DND-41 (cell line): ENCODE measurements at regions not wholly inside any gene's neighbourhood (a gene's known extent, or its start where the extent isn't known, plus 50 kb on each side); places are given as distances from the start of the nearest gene placed in this dataset.

Experiments
- ATAC-seq: fragments of 200-7000 bp; cut with Tn5 transposase; 3 replicates; pipeline ENCODE4 v1.9.1; 2021; ENCODE audit warnings: low read depth; ENCODE audit not compliant: insufficient read depth
- DNase-seq: peaks from one replicate; pipeline ENCODE4 v3.0.0-alpha.2; 2020
- H2AFZ ChIP-seq: 2 replicates; pipeline ENCODE4 v1.6.0; 2012; ENCODE audit warnings: low read depth, low read length
- H3K27ac ChIP-seq: 2 replicates; pipeline ENCODE4 v1.5.1; 2012; ENCODE audit warnings: low read length, inconsistent platforms
- H3K27me3 ChIP-seq: fragments of 200-600 bp; sonication (generic); 2 replicates; pipeline ENCODE4 v1.6.0; 2012; ENCODE audit warnings: low read length, mild to moderate bottlenecking, inconsistent platforms; ENCODE audit not compliant: insufficient read depth, poor library complexity
- H3K36me3 ChIP-seq: 2 replicates; pipeline ENCODE4 v1.5.1; 2012; ENCODE audit warnings: low read length, inconsistent platforms; ENCODE audit not compliant: insufficient read depth
- H3K4me1 ChIP-seq: 2 replicates; pipeline ENCODE4 v1.5.1; 2012; ENCODE audit warnings: mild to moderate bottlenecking, low read length; ENCODE audit not compliant: insufficient read depth
- H3K4me2 ChIP-seq: 2 replicates; pipeline ENCODE4 v1.6.0; 2012; ENCODE audit warnings: mild to moderate bottlenecking, moderate library complexity, low read length, inconsistent platforms; ENCODE audit not compliant: insufficient read depth
- H3K4me3 ChIP-seq, 2 experiments: fragments of 200-600 bp in 1 of 2; shearing (Covaris generic) in 1 of 2; 2 replicates each; pipeline ENCODE4 v1.5.1; 2012 to 2016; ENCODE audit warnings: inconsistent platforms in 2 of 2, low read length in 2 of 2, mild to moderate bottlenecking in 2 of 2, low read depth in 1 of 2, moderate library complexity in 1 of 2
- H3K79me2 ChIP-seq: 2 replicates; pipeline ENCODE4 v1.6.0; 2012; ENCODE audit warnings: low read length, inconsistent platforms; ENCODE audit not compliant: insufficient read depth
- H3K9ac ChIP-seq: 2 replicates; pipeline ENCODE4 v1.6.0; 2012; ENCODE audit warnings: low read depth, mild to moderate bottlenecking, inconsistent platforms, low read length, moderate library complexity
- H3K9me3 ChIP-seq: 2 replicates; pipeline ENCODE4 v1.5.1; 2012; ENCODE audit warnings: low read length, moderate library complexity, mild to moderate bottlenecking, inconsistent platforms; ENCODE audit not compliant: insufficient read depth, severe bottlenecking
- H4K20me1 ChIP-seq: 2 replicates; pipeline ENCODE4 v1.6.0; 2012; ENCODE audit warnings: low read length; ENCODE audit not compliant: insufficient read depth
- CTCF ChIP-seq: IDR thresholded peaks from 2 replicates; pipeline ENCODE4 v1.5.1; 2012; ENCODE audit warnings: borderline replicate concordance, low read length, moderate library complexity, mild to moderate bottlenecking; ENCODE audit not compliant: poor library complexity, severe bottlenecking; ENCODE audit errors: extremely low read depth
- EZH2 ChIP-seq: IDR thresholded peaks from 3 replicates; pipeline ENCODE4 v1.6.1; 2012; ENCODE audit warnings: borderline replicate concordance, low read depth, mild to moderate bottlenecking, moderate library complexity, low read length, inconsistent platforms; ENCODE audit not compliant: severe bottlenecking

- TF ChIP-seq CTCF, result no peak
- no peak for TF ChIP-seq EZH2
- ATAC-seq (no peak), DNase-seq (no peak)
- no peak overlapping the region for H3K9ac ChIP-seq
- no peaks in the 10 kb centered on the region for H4K20me1 ChIP-seq
- H3K27me3 ChIP-seq, result no peaks in the 10 kb centered on the region
- no peaks in the 10 kb centered on the region for H3K9me3 ChIP-seq
- no peak overlapping the region for H3K4me2 ChIP-seq
- no peak overlapping the region for H3K4me3 ChIP-seq
- no peak overlapping the region for H2AFZ ChIP-seq
- no peaks in the 10 kb centered on the region for H3K4me1 ChIP-seq
- no peaks in the 10 kb centered on the region for H3K36me3 ChIP-seq
- H3K27ac ChIP-seq, result no peak overlapping the region
- H3K79me2 ChIP-seq, result no peaks in the 10 kb centered on the region
Observed at GRCh38 chr13:56561327-56561726, 579.4 kb upstream of the PRR20A start.

- Histone ChIP-seq H4K20me1 (no peaks in the 10 kb centered on the region), H3K9me3 (no peaks in the 10 kb centered on the region), H3K79me2 (no peaks in the 10 kb centered on the region), H3K9ac (no peak overlapping the region), H3K4me1 (no peaks in the 10 kb centered on the region), H3K36me3 (no peaks in the 10 kb centered on the region), H3K27me3 (no peaks in the 10 kb centered on the region), H3K4me3 (no peak overlapping the region), H3K27ac (no peak overlapping the region), H2AFZ (no peak overlapping the region), H3K4me2 (no peak overlapping the region)
- no peak for DNase-seq
- ATAC-seq, result no peak
- TF ChIP-seq EZH2, result no peak
- TF ChIP-seq CTCF, result no peak
Observed at GRCh38 chr13:56563663-56564062, 577.1 kb upstream of the PRR20A start.

- Histone ChIP-seq H3K79me2 (no peaks in the 10 kb centered on the region), H4K20me1 (no peaks in the 10 kb centered on the region), H3K4me1 (no peaks in the 10 kb centered on the region), H3K4me3 (no peak overlapping the region), H3K4me2 (no peak overlapping the region), H3K27ac (no peak overlapping the region), H2AFZ (no peak overlapping the region), H3K9ac (no peak overlapping the region), H3K36me3 (no peaks in the 10 kb centered on the region), H3K27me3 (no peaks in the 10 kb centered on the region), H3K9me3 (no peaks in the 10 kb centered on the region)
- no peak for TF ChIP-seq CTCF
- no peak for TF ChIP-seq EZH2
- DNase-seq (no peak), ATAC-seq (no peak)
Observed at GRCh38 chr13:56586976-56587375, 553.7 kb upstream of the PRR20A start.

GRCh38 chr13:56615572-56615971 lies 525.1 kb upstream of the PRR20A start:
- H3K4me2 ChIP-seq, result no peak overlapping the region
- H3K36me3 ChIP-seq, result no peaks in the 10 kb centered on the region
- no peaks in the 10 kb centered on the region for H3K27me3 ChIP-seq
- H3K79me2 ChIP-seq, result no peaks in the 10 kb centered on the region
- no peak overlapping the region for H3K9ac ChIP-seq
- DNase-seq (no peak), ATAC-seq (no peak)
- no peak overlapping the region for H3K4me3 ChIP-seq
- TF ChIP-seq EZH2 (no peak), CTCF (no peak)
- no peak overlapping the region for H2AFZ ChIP-seq
- no peaks in the 10 kb centered on the region for H3K9me3 ChIP-seq
- no peaks in the 10 kb centered on the region for H4K20me1 ChIP-seq
- H3K4me1 ChIP-seq, result no peaks in the 10 kb centered on the region
- H3K27ac ChIP-seq, result no peak overlapping the region
